ENCODE measurements at regions not wholly inside any gene's neighbourhood (a gene's known extent, or its start where the extent isn't known, plus 50 kb on each side); places are given as distances from the start of the nearest gene placed in this dataset.

GRCh38 chr7:16069998-16070397 lies 351.3 kb downstream of the CRPPA start:
- TF ChIP-seq CTCF (IDR thresholded peaks at IDR 0.05), result no peak
- ATAC-seq (ENCODE audit: low FRiP score), result no peak

GRCh38 chr7:16068183-16068582 lies 353.2 kb downstream of the CRPPA start:
- DNase-seq (ENCODE audit: low spot score) (no peak), ATAC-seq (ENCODE audit: low FRiP score) (no peak)
- TF ChIP-seq CTCF (IDR thresholded peaks at IDR 0.05), result no peak

More at GRCh38 chr7:16069998-16070397, 351.3 kb downstream of the CRPPA start:
- no peak for DNase-seq (ENCODE audit: low spot score)

- no peak for DNase-seq (ENCODE audit: low spot score)
- no peak for ATAC-seq (ENCODE audit: low FRiP score)
- TF ChIP-seq CTCF (IDR thresholded peaks at IDR 0.05), result no peak
Measured at GRCh38 chr7:16067711-16068110, 353.6 kb downstream of the CRPPA start.

GRCh38 chr7:16066805-16067459 lies 354.4 kb downstream of the CRPPA start:
- no peak for ATAC-seq (ENCODE audit: low FRiP score)
- no peak for DNase-seq (ENCODE audit: low spot score)
- TF ChIP-seq CTCF (IDR thresholded peaks at IDR 0.05), result no peak

- DNase-seq (ENCODE audit: low spot score), result no peak
- no peak for ATAC-seq (ENCODE audit: low FRiP score)
- TF ChIP-seq CTCF (IDR thresholded peaks at IDR 0.05), result no peak
Measured at GRCh38 chr7:16065939-16066338, 355.4 kb downstream of the CRPPA start.

GRCh38 chr7:16063716-16064675 lies 357.3 kb downstream of the CRPPA start:
- TF ChIP-seq CTCF (IDR thresholded peaks at IDR 0.05), result no peak
- no peak for ATAC-seq (ENCODE audit: low FRiP score)
- no peak for DNase-seq (ENCODE audit: low spot score)
